Adrenal gland (tissue), 9 donors: ENCODE measurements at regions not wholly inside any gene's neighbourhood (a gene's known extent, or its start where the extent isn't known, plus 50 kb on each side); places are given as distances from the start of the nearest gene placed in this dataset.

Experiments used
- DNase-seq, 7 donors: peaks; one replicate each; pipeline ENCODE4 v3.0.0-alpha.2; 2019 to 2020
- H3K27ac ChIP-seq, 5 donors: fragments of 200-600 bp; sonication (generic) in 4 of 5; 1 replicate in 3 of 5; 2 replicates in 2 of 5; pipeline versions ENCODE4 v1.5.1 to v1.8.0; 2016 to 2020; ENCODE audit warnings: mild to moderate bottlenecking in 1 of 5
- H3K27me3 ChIP-seq: fragments of 200-600 bp; 2 replicates; pipeline ENCODE4 v1.8.0; 2021
- H3K36me3 ChIP-seq, 2 donors: fragments of 200-600 bp; replicated peaks in 1 of 2; 1 replicate in 1 of 2; 2 replicates in 1 of 2; pipeline versions ENCODE4 v1.5.1 to v1.8.0; 2018 to 2022
- H3K4me1 ChIP-seq, 2 donors: fragments of 200-600 bp; replicated peaks in 1 of 2; 1 replicate in 1 of 2; 2 replicates in 1 of 2; pipeline versions ENCODE4 v1.5.1 to v1.8.0; 2018 to 2021
- H3K4me3 ChIP-seq, 4 donors: fragments of 200-600 bp; sonication (generic) in 3 of 4; one replicate each; pipeline ENCODE4 v1.5.1; 2016 to 2018
- H3K9me3 ChIP-seq, 3 donors: fragments of 200-600 bp; sonication (generic) in 1 of 3; replicated peaks in 1 of 3; 1 replicate in 2 of 3; 2 replicates in 1 of 3; pipeline versions ENCODE4 v1.5.1 to v1.8.0; 2016 to 2021
- CTCF ChIP-seq, 6 experiments: fragments of 450-650 bp in 4 of 6; fragments of 200-600 bp in 2 of 6; sonication (generic) in 1 of 6; IDR thresholded peaks; 1 replicate in 5 of 6; 2 replicates in 1 of 6; pipeline versions ENCODE4 v1.5.1 to v1.8.0; 2016 to 2021; ENCODE audit warnings: antibody characterized with exemption in 6 of 6, mild to moderate bottlenecking in 2 of 6, moderate library complexity in 1 of 6
- POLR2A ChIP-seq, 2 donors: fragments of 450-650 bp; IDR thresholded peaks; one replicate each; pipeline ENCODE4 v1.6.1; 2017; ENCODE audit warnings: antibody characterized with exemption in 2 of 2, mild to moderate bottlenecking in 2 of 2, moderate library complexity in 1 of 2
- WGBS, 4 donors: extraction: QIAGEN DNeasy Blood & Tissue Kit in 2 of 4; methylation state at CpG; one replicate each; pipeline versions ENCODE4 v1.1.5 to v1.1.7; 2013 to 2017; 5-methylcytosine and 5-hydroxymethylcytosine counted together
- intact Hi-C, 2 donors: fragments of 100-400 bp; cut with DNase I; formaldehyde crosslinking; loops; one replicate each; pipeline versions ENCODE4 v1.14.1 to v1.15.0; 2022 to 2023
- donor health status: healthy with polysubstance abuse.
- donor health status: Bipolar disorder and iron deficiency.
- donor health status: DM: yes; HTN: yes; CAD: no.
- donor health status: DM: no; HTN: no; CAD: no.
- donor health status: DM: no; HTN: no; CAD: no.

- TF ChIP-seq CTCF (IDR thresholded peaks at IDR 0.05): no peak
- no peak for TF ChIP-seq POLR2A (IDR thresholded peaks at IDR 0.05)
- intact Hi-C loops: no loop called here
- no peaks in the 10 kb centered on the region for H3K36me3 ChIP-seq
- H3K4me1 ChIP-seq: no peaks in the 10 kb centered on the region
- H3K4me3 ChIP-seq: no peak overlapping the region
- no peaks in the 10 kb centered on the region for H3K27me3 ChIP-seq
- 58 to 64% (median 63%) methylated on average over 9 of the region's 9 CpGs for WGBS, 4 donors
- H3K9me3 ChIP-seq: no peaks in the 10 kb centered on the region
- no peak overlapping the region for H3K27ac ChIP-seq
- no peak for DNase-seq
Observed at GRCh38 chr2:195513119-195513518, 143.9 kb upstream of the SLC39A10 start.

DNA sequence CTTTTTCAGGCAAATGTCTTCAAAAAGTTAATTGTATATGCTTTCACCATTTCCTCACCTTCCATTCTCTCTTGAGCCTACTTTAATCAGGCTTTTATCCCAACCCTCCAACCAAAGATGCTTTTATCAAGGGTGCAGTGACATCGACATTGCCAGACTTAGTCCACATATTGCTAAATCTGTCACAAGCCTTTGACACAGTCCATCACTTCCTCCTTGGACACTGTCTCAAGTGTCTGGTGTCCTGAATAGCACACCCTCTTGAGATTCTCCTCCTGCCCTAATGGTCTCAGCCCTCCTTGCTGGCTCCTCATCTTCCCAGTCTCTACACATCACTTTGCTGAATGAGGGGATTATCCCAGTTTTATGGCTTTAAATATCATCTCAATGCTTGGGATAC is 147.5 kb upstream of the SLC39A10 start:
- no peaks in the 10 kb centered on the region for H3K36me3 ChIP-seq
- 76 to 94% (median 85%) methylated on average over 1 of the region's 1 CpG for WGBS, 4 donors
- H3K4me1 ChIP-seq: no peaks in the 10 kb centered on the region
- H3K9me3 ChIP-seq: no peaks in the 10 kb centered on the region
- no peak overlapping the region for H3K4me3 ChIP-seq
- intact Hi-C loops: no loop called here
- H3K27ac ChIP-seq: no peak overlapping the region
- TF ChIP-seq CTCF (IDR thresholded peaks at IDR 0.05) (no peak), POLR2A (IDR thresholded peaks at IDR 0.05) (no peak)
- no peak for DNase-seq
- H3K27me3 ChIP-seq: no peaks in the 10 kb centered on the region

- Histone ChIP-seq H3K36me3 (no peaks in the 10 kb centered on the region), H3K27me3 (no peaks in the 10 kb centered on the region), H3K9me3 (no peaks in the 10 kb centered on the region), H3K27ac (no peak overlapping the region), H3K4me1 (no peaks in the 10 kb centered on the region), H3K4me3 (no peak overlapping the region)
- DNase-seq: no peak
- intact Hi-C loops: no loop called here
- WGBS, 4 donors: 70 to 91% (median 88%) methylated on average over 1 of the region's 1 CpG
- TF ChIP-seq POLR2A (IDR thresholded peaks at IDR 0.05) (no peak), CTCF (IDR thresholded peaks at IDR 0.05) (no peak)
Observed at GRCh38 chr2:195508139-195508455, 148.9 kb upstream of the SLC39A10 start.

DNA sequence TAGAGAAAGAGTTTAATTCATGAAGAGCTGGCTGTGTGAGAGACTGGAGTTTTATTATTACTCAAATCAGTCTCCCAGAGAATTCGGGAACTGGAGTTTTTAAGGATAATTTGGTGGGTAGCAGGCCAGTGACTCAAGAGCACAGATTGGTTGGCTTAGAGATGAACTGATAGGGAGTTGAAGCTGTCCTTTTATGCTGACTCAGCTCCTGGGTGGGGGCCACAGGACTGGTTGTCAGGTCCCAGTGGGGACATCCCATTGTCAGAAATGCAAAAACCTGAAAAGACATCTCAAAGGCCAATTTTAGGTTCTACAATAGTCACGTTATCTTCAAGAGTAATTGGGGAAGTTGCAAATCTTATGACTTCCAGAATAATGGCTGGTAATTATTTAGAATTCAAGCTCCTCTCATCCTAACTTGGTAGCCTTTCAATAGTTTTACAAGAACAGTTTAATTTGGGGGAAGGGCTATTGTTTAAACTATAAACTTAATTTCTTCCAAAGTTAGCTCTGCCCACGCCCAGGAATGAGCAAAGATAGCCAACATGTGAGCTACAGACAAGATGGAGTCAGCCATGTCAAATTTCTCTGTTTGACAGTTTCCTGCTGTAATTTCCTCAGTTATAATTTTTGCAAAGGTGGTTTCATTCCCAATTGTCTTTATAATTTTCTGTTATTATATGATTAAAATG is 149.4 kb upstream of the SLC39A10 start:
- H3K9me3 ChIP-seq: no peaks in the 10 kb centered on the region
- 83 to 97% (median 87%) methylated on average over 3 of the region's 3 CpGs for WGBS, 4 donors
- no peak for TF ChIP-seq CTCF (IDR thresholded peaks at IDR 0.05)
- TF ChIP-seq POLR2A (IDR thresholded peaks at IDR 0.05): no peak
- H3K27ac ChIP-seq: no peak overlapping the region
- no peak for DNase-seq
- intact Hi-C loops: no loop called here
- no peaks in the 10 kb centered on the region for H3K4me1 ChIP-seq
- no peaks in the 10 kb centered on the region for H3K27me3 ChIP-seq
- no peak overlapping the region for H3K4me3 ChIP-seq
- H3K36me3 ChIP-seq: no peaks in the 10 kb centered on the region
